PC-9 (cell line): ENCODE measurements at regions not wholly inside any gene's neighbourhood (a gene's known extent, or its start where the extent isn't known, plus 50 kb on each side); places are given as distances from the start of the nearest gene placed in this dataset.

Source experiments
- BruUV-seq: library from RNA; stranded (reverse); fragments of 400-500 nt; replicated peaks from 2 replicates; lab custom pipeline; 2021; lab: Mats Ljungman, UMichigan
- CTCF ChIA-PET: fragments of 300-600 bp; sonication (Branson Sonifier 250); formaldehyde crosslinking; loops from one replicate; lab custom pipeline; 2022; ENCODE audit warnings: antibody characterized with exemption; lab: Charles Lee
- POLR2A ChIA-PET: fragments of 300-600 bp; sonication (Branson Sonifier 250); formaldehyde crosslinking; loops from one replicate; lab custom pipeline; 2022; ENCODE audit warnings: antibody characterized with exemption; ENCODE audit not compliant: unreplicated experiment; lab: Charles Lee
- DNase-seq, 2 experiments: peaks; one replicate each; pipeline versions ENCODE4 v3.0.0 to v3.0.0-alpha.2; 2015 to 2022; ENCODE audit warnings: mixed read lengths in 1 of 2
- H2AFZ ChIP-seq: fragments of 200-600 bp; sonication (generic); 2 replicates; pipeline ENCODE4 v1.8.1; 2017; ENCODE audit warnings: antibody characterized with exemption
- H3F3A ChIP-seq: fragments of 200-600 bp; sonication (generic); 2 replicates; pipeline ENCODE4 v1.8.1; 2017; ENCODE audit warnings: antibody characterized with exemption, mild to moderate bottlenecking, low read depth; ENCODE audit not compliant: insufficient read depth
- H3K27ac ChIP-seq: fragments of 200-600 bp; sonication (generic); 2 replicates; pipeline ENCODE4 v1.6.1; 2016; ENCODE audit warnings: mixed run types
- H3K27me3 ChIP-seq: fragments of 200-600 bp; sonication (generic); 2 replicates; pipeline ENCODE4 v1.6.1; 2016; ENCODE audit warnings: low read depth, mixed run types; ENCODE audit not compliant: insufficient read depth
- H3K36me3 ChIP-seq: fragments of 200-600 bp; sonication (generic); 2 replicates; pipeline ENCODE4 v1.6.1; 2016; ENCODE audit warnings: low read depth, mixed run types
- H3K4me1 ChIP-seq: fragments of 200-600 bp; sonication (generic); replicated peaks from 2 replicates; pipeline ENCODE4 v1.6.1; 2016; ENCODE audit warnings: mixed run types; ENCODE audit not compliant: insufficient read depth
- H3K4me2 ChIP-seq: fragments of 200-600 bp; sonication (generic); 2 replicates; pipeline ENCODE4 v1.6.1; 2017; ENCODE audit warnings: mixed run types
- H3K4me3 ChIP-seq: fragments of 200-600 bp; sonication (generic); 2 replicates; pipeline ENCODE4 v1.6.1; 2016; ENCODE audit warnings: mixed run types
- H3K79me2 ChIP-seq: fragments of 200-600 bp; sonication (generic); 2 replicates; pipeline ENCODE4 v1.6.1; 2017; ENCODE audit warnings: low read depth, mixed run types
- H3K9me2 ChIP-seq: fragments of 200-600 bp; sonication (generic); 2 replicates; pipeline ENCODE4 v1.8.1; 2017; ENCODE audit warnings: mild to moderate bottlenecking; ENCODE audit not compliant: insufficient read depth
- H3K9me3 ChIP-seq: fragments of 200-600 bp; sonication (generic); 2 replicates; pipeline ENCODE4 v1.8.1; 2016; ENCODE audit warnings: low read depth; ENCODE audit not compliant: insufficient read depth
- H4K20me1 ChIP-seq: fragments of 200-600 bp; sonication (generic); 2 replicates; pipeline ENCODE4 v1.8.1; 2017; ENCODE audit not compliant: insufficient read depth
- CTCF ChIP-seq: fragments of 200-600 bp; sonication (generic); conservative IDR thresholded peaks from 2 replicates; pipeline ENCODE4 v1.6.1; 2017; ENCODE audit warnings: mixed run types, antibody characterized with exemption, mild to moderate bottlenecking, moderate library complexity
- EZH2 ChIP-seq: fragments of 200-600 bp; sonication (generic); IDR thresholded peaks from 2 replicates; pipeline ENCODE4 v1.8.0; 2017; ENCODE audit warnings: antibody characterized with exemption, low read depth
- intact Hi-C: fragments of 100-400 bp; cut with micrococcal nuclease; formaldehyde crosslinking; loops from one replicate; pipeline ENCODE4 v1.10.0; 2022; ENCODE audit not compliant: unreplicated experiment

- Histone ChIP-seq H4K20me1 (no peaks in the 10 kb centered on the region), H3K4me2 (no peak overlapping the region), H3K4me3 (no peak overlapping the region), H2AFZ (no peak overlapping the region), H3K27ac (no peak overlapping the region), H3K36me3 (no peaks in the 10 kb centered on the region), H3K4me1 (no peaks in the 10 kb centered on the region), H3F3A (no peaks in the 10 kb centered on the region), H3K9me3 (no peaks in the 10 kb centered on the region), H3K27me3 (no peaks in the 10 kb centered on the region), H3K79me2 (no peaks in the 10 kb centered on the region), H3K9me2 (no peaks in the 10 kb centered on the region)
- intact Hi-C loops: no loop called here
- no peak for DNase-seq
- BruUV-seq: no TSS peak
- CTCF ChIA-PET: no interaction called here
- TF ChIP-seq EZH2: no peak
- TF ChIP-seq CTCF: no peak
- POLR2A ChIA-PET: no interaction called here
These were observed 129.4 kb downstream of the SCG2 start for GRCh38 chr2:223472771-223473170.

- no peak overlapping the region for H3K4me2 ChIP-seq
- H3K4me3 ChIP-seq: no peak overlapping the region
- H4K20me1 ChIP-seq: no peaks in the 10 kb centered on the region
- H2AFZ ChIP-seq: no peak overlapping the region
- intact Hi-C loops: no loop called here
- DNase-seq: no peak
- H3K4me1 ChIP-seq: no peaks in the 10 kb centered on the region
- no peaks in the 10 kb centered on the region for H3K9me3 ChIP-seq
- TF ChIP-seq EZH2 (no peak), CTCF (no peak)
- no peaks in the 10 kb centered on the region for H3K79me2 ChIP-seq
- ChIA-PET CTCF (no interaction called here), POLR2A (no interaction called here)
- H3K27ac ChIP-seq: no peak overlapping the region
- no peaks in the 10 kb centered on the region for H3F3A ChIP-seq
- no peaks in the 10 kb centered on the region for H3K36me3 ChIP-seq
- no TSS peak for BruUV-seq
- no peaks in the 10 kb centered on the region for H3K27me3 ChIP-seq
- no peaks in the 10 kb centered on the region for H3K9me2 ChIP-seq
These were observed 127.3 kb downstream of the SCG2 start for GRCh38 chr2:223474893-223475292.

- Histone ChIP-seq H3F3A (no peaks in the 10 kb centered on the region), H3K4me3 (no peak overlapping the region), H2AFZ (no peak overlapping the region), H3K9me2 (no peaks in the 10 kb centered on the region), H3K4me1 (no peaks in the 10 kb centered on the region), H3K79me2 (no peaks in the 10 kb centered on the region), H4K20me1 (no peaks in the 10 kb centered on the region), H3K9me3 (no peaks in the 10 kb centered on the region), H3K27me3 (no peaks in the 10 kb centered on the region), H3K36me3 (no peaks in the 10 kb centered on the region), H3K4me2 (no peak overlapping the region), H3K27ac (no peak overlapping the region)
- TF ChIP-seq CTCF (no peak), EZH2 (no peak)
- ChIA-PET POLR2A (no interaction called here), CTCF (no interaction called here)
- intact Hi-C loops: no loop called here
- no TSS peak for BruUV-seq
- no peak for DNase-seq
These were observed 126.3 kb downstream of the SCG2 start for GRCh38 chr2:223475901-223476300.
